ENCODE measurements at regions not wholly inside any gene's neighbourhood (a gene's known extent, or its start where the extent isn't known, plus 50 kb on each side); places are given as distances from the start of the nearest gene placed in this dataset.

DNA sequence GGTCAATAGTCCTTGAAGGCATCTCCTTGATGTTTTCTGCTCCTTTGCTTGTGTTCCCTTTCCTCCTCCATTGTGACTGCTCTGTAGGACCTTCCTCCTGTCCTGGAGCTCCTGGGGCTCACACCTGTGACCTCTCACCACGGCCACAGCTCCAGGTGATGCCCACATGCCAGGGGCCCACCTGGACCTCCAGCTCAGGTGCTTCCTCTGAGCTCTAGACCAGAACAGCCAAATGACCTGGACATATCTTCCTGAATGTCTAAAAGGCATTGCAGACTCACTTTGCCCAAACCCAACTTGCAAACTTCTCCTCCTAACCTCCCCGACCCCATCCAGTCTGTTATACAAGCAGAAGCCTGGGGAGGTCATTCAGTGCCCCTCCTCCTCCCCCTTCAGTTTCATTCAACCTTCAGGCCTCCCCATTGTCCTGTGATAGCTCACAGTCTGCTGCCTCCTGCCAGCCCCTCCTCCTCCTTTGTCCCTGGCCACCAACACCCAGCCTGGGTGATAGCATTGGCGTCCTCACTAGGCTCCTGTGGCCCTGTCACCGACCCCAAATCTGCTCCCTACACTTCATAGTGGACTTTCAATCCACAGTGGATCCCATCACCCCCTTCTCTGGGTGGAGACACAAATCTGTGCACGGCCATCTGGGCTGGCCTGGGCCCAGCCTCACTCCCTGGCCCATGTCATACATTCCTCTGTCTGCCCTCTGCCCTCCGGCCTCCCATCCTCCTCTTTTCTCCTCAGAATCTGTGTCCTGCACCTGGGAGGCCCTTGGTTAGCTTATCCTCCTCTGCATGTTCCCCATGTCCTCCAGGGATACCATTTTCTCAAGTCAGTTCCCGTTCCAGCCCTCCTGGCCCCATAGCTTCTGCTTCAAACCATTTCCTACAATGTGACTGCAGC is 310.4 kb upstream of the HDAC4 start:
- TF ChIP-seq, protein P1, sequence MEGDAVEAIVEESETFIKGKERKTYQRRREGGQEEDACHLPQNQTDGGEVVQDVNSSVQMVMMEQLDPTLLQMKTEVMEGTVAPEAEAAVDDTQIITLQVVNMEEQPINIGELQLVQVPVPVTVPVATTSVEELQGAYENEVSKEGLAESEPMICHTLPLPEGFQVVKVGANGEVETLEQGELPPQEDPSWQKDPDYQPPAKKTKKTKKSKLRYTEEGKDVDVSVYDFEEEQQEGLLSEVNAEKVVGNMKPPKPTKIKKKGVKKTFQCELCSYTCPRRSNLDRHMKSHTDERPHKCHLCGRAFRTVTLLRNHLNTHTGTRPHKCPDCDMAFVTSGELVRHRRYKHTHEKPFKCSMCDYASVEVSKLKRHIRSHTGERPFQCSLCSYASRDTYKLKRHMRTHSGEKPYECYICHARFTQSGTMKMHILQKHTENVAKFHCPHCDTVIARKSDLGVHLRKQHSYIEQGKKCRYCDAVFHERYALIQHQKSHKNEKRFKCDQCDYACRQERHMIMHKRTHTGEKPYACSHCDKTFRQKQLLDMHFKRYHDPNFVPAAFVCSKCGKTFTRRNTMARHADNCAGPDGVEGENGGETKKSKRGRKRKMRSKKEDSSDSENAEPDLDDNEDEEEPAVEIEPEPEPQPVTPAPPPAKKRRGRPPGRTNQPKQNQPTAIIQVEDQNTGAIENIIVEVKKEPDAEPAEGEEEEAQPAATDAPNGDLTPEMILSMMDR (IDR thresholded peaks at IDR 0.05) = no peak
- TF ChIP-seq POLR2A (IDR thresholded peaks at IDR 0.05) = no peak
- Histone ChIP-seq H3K36me3 (ENCODE audit: low read depth, missing control alignments) (no peaks in the 10 kb centered on the region), H3K4me1 (peaks cover 4% of the 10 kb centered on the region), H3K27ac (no peak overlapping the region), H3K4me3 (no peak overlapping the region), H3K9me3 (no peaks in the 10 kb centered on the region), H3K27me3 (no peaks in the 10 kb centered on the region)
- intact Hi-C loops (cut with DNase I; ENCODE audit: low total_unique reads) = no loop called here
- WGBS, 2 donors = 50 to 51% methylated on average over 7 of the region's 7 CpGs
- no peak for DNase-seq

DNA sequence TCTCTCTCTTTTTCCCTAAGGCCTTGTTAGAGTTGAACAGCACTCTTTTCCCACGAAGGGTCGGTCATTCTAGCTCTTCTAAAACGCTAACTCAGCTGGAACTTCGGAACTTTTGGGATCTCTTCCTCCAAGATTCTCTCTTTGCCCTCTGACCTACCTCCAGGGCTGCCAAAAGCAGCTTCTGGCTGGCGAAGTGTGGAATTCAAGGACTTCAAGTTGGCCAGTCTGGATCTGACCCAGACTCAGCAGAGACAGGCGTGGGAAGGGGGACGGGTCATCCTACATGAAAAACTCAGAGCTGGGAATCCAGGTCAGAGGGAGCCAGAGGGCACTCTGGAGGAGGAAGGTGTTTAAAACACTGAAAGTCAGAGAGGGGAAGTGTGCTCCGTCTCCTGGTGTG is 305.5 kb upstream of the HDAC4 start:
- DNase-seq = peak; percentile 36
- no peaks in the 10 kb centered on the region for H3K36me3 ChIP-seq (ENCODE audit: low read depth, missing control alignments)
- no peaks in the 10 kb centered on the region for H3K27me3 ChIP-seq
- H3K27ac ChIP-seq = no peak overlapping the region
- TF ChIP-seq, protein P1 (IDR thresholded peaks at IDR 0.05) = no peak
- no peak for TF ChIP-seq POLR2A (IDR thresholded peaks at IDR 0.05)
- no peak overlapping the region for H3K4me3 ChIP-seq
- peaks cover 7% of the 10 kb centered on the region for H3K4me1 ChIP-seq
- no peaks in the 10 kb centered on the region for H3K9me3 ChIP-seq
- intact Hi-C loops (cut with DNase I; ENCODE audit: low total_unique reads) = no loop called here
- 34 to 45% methylated on average over 8 of the region's 8 CpGs for WGBS, 2 donors

DNA sequence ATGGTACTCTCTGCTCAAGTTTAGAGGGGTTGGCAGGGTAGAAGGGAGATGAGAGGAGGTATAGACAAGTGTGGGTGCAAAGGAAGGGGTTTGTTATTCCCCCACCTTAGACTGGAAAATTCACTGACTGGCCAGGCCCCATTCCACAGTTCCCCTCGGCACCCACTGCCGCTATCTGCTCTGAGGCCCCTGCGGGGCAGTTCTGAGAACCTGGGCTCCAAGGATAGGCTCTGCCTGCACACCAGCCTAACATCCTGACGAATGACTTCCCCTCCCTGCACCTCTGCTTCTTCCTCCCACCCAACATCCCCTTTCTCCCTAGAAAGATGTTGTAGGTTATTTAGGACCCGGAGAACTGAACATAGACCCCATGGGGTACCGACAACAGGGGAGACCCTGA is 303.9 kb upstream of the HDAC4 start:
- TF ChIP-seq, protein P1 (IDR thresholded peaks at IDR 0.05) = no peak
- no peaks in the 10 kb centered on the region for H3K36me3 ChIP-seq (ENCODE audit: low read depth, missing control alignments)
- H3K4me1 ChIP-seq = peaks cover 7% of the 10 kb centered on the region
- intact Hi-C loops (cut with DNase I; ENCODE audit: low total_unique reads) = no loop called here
- WGBS, 2 donors = 93 to 97% methylated on average over 6 of the region's 6 CpGs
- H3K27me3 ChIP-seq = no peaks in the 10 kb centered on the region
- no peak for DNase-seq
- no peak overlapping the region for H3K4me3 ChIP-seq
- no peaks in the 10 kb centered on the region for H3K9me3 ChIP-seq
- no peak overlapping the region for H3K27ac ChIP-seq

DNA sequence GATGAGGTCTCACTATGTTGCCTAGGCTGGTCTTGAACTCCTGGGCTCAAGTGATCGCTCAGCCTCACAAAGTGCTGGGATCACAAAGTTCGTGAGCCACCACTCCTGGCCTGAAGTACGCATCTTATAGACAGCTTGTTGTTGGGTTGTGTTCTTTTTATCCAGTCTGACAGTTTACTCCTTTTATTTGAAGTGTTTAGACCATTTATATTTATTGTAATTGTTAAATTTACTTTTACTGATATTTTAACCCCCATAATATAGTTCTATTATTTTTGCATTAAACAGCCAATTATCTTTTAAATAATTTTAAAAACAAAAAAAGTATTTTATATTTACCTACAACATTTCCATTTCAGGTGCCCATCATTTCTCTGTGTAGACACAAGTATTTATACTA is 303.0 kb upstream of the HDAC4 start:
- Histone ChIP-seq H3K36me3 (ENCODE audit: low read depth, missing control alignments) (no peaks in the 10 kb centered on the region), H3K4me1 (peaks cover 7% of the 10 kb centered on the region), H3K4me3 (no peak overlapping the region), H3K27ac (no peak overlapping the region), H3K27me3 (no peaks in the 10 kb centered on the region), H3K9me3 (no peaks in the 10 kb centered on the region)
- WGBS, 2 donors = 92 to 94% methylated on average over 3 of the region's 3 CpGs
- TF ChIP-seq POLR2A (IDR thresholded peaks at IDR 0.05) = no peak
- TF ChIP-seq, protein P1 (IDR thresholded peaks at IDR 0.05) = no peak
- intact Hi-C loops (cut with DNase I; ENCODE audit: low total_unique reads) = no loop called here
- no peak for DNase-seq

Measured in testis (tissue), 2 donors.